Right atrium auricular region (tissue), 2 donors: ENCODE measurements at regions not wholly inside any gene's neighbourhood (a gene's known extent, or its start where the extent isn't known, plus 50 kb on each side); places are given as distances from the start of the nearest gene placed in this dataset.
"Not testable (repeated sequence)": the region's sequence is repeated elsewhere in the genome, so short reads cannot be mapped to it uniquely, and the experiment has no call there.

Experiments used
- DNase-seq: peaks from one replicate; pipeline ENCODE4 v3.0.0-alpha.2; 2019; ENCODE audit warnings: low spot score
- H3K27ac ChIP-seq, 2 donors: fragments of 200-600 bp; sonication (generic); 1 replicate in 1 of 2; 2 replicates in 1 of 2; pipeline ENCODE4 v1.5.1; 2016 to 2019
- H3K27me3 ChIP-seq, 2 donors: fragments of 200-600 bp; sonication (generic); one replicate each; pipeline versions ENCODE4 v1.5.1 to v1.6.0; 2017 to 2019
- H3K36me3 ChIP-seq: fragments of 200-600 bp; sonication (generic); one replicate; pipeline ENCODE4 v1.5.1; 2016
- H3K4me1 ChIP-seq, 2 donors: fragments of 200-600 bp; sonication (generic); one replicate each; pipeline versions ENCODE4 v1.5.1 to v1.6.0; 2017 to 2019
- H3K4me3 ChIP-seq, 2 donors: fragments of 200-600 bp; sonication (generic); 1 replicate in 1 of 2; 2 replicates in 1 of 2; pipeline ENCODE4 v1.5.1; 2017 to 2019; ENCODE audit warnings: mild to moderate bottlenecking in 1 of 2, moderate library complexity in 1 of 2
- H3K9me3 ChIP-seq, 2 donors: fragments of 200-600 bp; sonication (generic); one replicate each; pipeline ENCODE4 v1.5.1; 2019
- TF ChIP-seq, protein P1 (sequence below), 2 donors: fragments of 200-600 bp; sonication (generic); IDR thresholded peaks; one replicate each; pipeline ENCODE4 v1.5.1; 2019; ENCODE audit warnings: antibody characterized with exemption in 2 of 2

DNA sequence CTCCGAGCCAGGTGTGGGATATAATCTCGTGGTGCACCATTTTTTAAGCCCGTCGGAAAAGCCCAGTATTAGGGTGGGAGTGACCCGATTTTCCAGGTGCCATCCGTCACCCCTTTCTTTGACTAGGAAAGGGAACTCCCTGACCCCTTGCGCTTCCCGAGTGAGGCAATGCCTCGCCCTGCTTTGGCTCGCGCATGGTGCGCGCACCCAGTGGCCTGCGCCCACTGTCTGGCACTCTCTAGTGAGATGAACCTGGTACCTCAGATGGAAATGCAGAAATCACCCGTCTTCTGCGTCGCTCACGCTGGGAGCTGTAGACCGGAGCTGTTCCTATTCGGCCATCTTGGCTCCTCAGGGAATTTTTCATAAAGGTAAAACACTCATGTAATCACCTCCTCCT, 63.9 kb downstream of the RWDD3 start:
- not testable (repeated sequence) for H3K27me3 ChIP-seq, H3K36me3 ChIP-seq, DNase-seq, H3K4me3 ChIP-seq, H3K27ac ChIP-seq, H3K4me1 ChIP-seq, H3K9me3 ChIP-seq

- Histone ChIP-seq H3K4me3 (no peak overlapping the region), H3K36me3 (no peaks in the 10 kb centered on the region), H3K27ac (no peak overlapping the region), H3K9me3 (no peaks in the 10 kb centered on the region), H3K27me3 (no peaks in the 10 kb centered on the region), H3K4me1 (no peaks in the 10 kb centered on the region)
- no peak for DNase-seq
- TF ChIP-seq, protein P1, sequence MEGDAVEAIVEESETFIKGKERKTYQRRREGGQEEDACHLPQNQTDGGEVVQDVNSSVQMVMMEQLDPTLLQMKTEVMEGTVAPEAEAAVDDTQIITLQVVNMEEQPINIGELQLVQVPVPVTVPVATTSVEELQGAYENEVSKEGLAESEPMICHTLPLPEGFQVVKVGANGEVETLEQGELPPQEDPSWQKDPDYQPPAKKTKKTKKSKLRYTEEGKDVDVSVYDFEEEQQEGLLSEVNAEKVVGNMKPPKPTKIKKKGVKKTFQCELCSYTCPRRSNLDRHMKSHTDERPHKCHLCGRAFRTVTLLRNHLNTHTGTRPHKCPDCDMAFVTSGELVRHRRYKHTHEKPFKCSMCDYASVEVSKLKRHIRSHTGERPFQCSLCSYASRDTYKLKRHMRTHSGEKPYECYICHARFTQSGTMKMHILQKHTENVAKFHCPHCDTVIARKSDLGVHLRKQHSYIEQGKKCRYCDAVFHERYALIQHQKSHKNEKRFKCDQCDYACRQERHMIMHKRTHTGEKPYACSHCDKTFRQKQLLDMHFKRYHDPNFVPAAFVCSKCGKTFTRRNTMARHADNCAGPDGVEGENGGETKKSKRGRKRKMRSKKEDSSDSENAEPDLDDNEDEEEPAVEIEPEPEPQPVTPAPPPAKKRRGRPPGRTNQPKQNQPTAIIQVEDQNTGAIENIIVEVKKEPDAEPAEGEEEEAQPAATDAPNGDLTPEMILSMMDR (IDR thresholded peaks at IDR 0.05), result no peak
These were observed 67.1 kb downstream of the RWDD3 start for GRCh38 chr1:95301091-95301490.

- no peaks in the 10 kb centered on the region for H3K9me3 ChIP-seq
- no peak overlapping the region for H3K4me3 ChIP-seq
- H3K27ac ChIP-seq, result no peak overlapping the region
- H3K27me3 ChIP-seq, result no peaks in the 10 kb centered on the region
- H3K4me1 ChIP-seq, result no peaks in the 10 kb centered on the region
- no peaks in the 10 kb centered on the region for H3K36me3 ChIP-seq
- TF ChIP-seq, protein P1 (IDR thresholded peaks at IDR 0.05), result no peak
- no peak for DNase-seq
These were observed 67.6 kb downstream of the RWDD3 start for GRCh38 chr1:95301614-95302013.

DNA sequence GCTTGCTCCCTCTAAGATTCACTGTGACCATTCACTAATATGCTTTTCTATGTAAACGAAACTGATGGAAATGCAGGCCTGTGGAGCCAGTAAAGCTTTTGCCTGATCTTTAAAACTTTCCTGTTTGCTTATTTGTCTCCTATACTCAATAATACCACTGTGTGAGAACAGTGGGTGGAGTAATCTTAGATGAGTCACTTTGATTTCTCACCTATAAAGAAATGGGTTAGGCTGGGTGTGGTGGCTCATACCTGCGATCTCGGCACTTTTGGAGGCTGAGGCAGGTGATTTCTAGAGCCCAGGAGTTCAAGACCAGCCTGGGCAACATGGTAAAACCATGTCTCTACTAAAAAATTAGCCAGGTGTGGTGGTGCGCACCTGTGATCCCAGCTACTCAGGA, 70.8 kb downstream of the RWDD3 start:
- Histone ChIP-seq H3K27me3 (no peaks in the 10 kb centered on the region), H3K9me3 (no peaks in the 10 kb centered on the region), H3K4me3 (no peak overlapping the region), H3K36me3 (no peaks in the 10 kb centered on the region), H3K27ac (no peak overlapping the region), H3K4me1 (no peaks in the 10 kb centered on the region)
- no peak for DNase-seq
- TF ChIP-seq, protein P1 (IDR thresholded peaks at IDR 0.05), result no peak

DNA sequence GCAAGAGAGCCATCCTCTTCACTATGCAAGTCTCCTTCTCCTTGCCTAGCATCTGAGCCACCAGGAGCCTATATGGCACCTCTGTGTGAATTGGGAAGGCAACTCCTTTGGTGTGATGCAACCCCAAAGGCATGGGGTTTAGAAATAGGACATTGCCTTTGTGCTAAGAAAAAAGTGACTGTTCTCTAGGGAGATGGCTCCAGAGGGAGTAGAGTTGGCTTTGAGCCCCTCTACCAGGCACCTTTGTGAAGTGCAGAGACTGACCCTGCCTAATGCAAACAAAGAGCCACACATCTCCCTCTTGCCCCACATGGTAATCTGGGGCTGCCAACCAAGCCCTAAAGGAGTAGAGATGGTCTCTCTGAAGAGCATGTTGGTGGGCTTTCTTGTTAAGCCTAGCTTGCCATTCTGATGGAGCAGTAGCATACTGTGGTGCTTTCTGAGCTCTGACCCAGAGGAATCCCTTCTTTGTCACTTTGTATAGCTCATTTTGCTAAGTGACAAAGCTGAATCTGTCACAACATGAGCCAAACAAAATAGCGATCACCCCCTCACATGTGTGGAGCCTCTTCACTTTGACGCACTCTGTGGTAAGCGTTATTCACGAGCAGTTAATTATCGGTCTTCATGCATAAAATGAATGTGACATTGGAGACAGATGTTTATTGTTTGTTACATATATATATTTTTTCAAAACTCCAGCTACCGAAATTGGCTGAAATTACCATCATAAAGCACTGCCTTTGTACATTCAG, 74.4 kb downstream of the RWDD3 start:
- Histone ChIP-seq H3K27me3 (no peaks in the 10 kb centered on the region), H3K9me3 (no peaks in the 10 kb centered on the region), H3K4me1 (no peaks in the 10 kb centered on the region), H3K27ac (no peak overlapping the region), H3K36me3 (no peaks in the 10 kb centered on the region), H3K4me3 (no peak overlapping the region)
- DNase-seq, result no peak
- TF ChIP-seq, protein P1 (IDR thresholded peaks at IDR 0.05), result no peak

DNA sequence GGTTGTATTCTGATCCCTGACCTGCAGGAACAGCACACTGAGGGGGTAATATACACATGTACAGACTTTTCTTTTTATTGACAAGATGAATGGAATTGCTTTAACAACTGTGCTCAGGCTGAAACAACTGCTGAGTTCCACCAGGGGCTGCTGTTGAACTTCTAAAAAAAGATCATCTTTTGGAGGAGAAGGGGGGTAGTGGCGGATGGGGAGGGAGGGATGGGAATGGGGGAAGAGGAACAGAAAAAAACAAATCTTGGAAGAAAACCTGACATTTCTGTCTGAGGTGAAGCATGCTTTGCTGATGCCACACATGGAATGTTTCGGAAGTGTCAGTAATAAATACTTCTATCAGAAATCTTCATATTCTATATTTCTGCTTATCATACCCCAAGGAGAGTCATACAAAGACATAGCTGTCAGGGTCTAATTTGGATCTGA, 75.0 kb downstream of the RWDD3 start:
- Histone ChIP-seq H3K36me3 (no peaks in the 10 kb centered on the region), H3K27ac (no peak overlapping the region), H3K9me3 (no peaks in the 10 kb centered on the region), H3K4me3 (no peak overlapping the region), H3K27me3 (no peaks in the 10 kb centered on the region), H3K4me1 (no peaks in the 10 kb centered on the region)
- TF ChIP-seq, protein P1 (IDR thresholded peaks at IDR 0.05), result peak; percentile 56 to 75
- DNase-seq, result no peak
